ENCODE measurements at regions not wholly inside any gene's neighbourhood (a gene's known extent, or its start where the extent isn't known, plus 50 kb on each side); places are given as distances from the start of the nearest gene placed in this dataset.
"Not testable (repeated sequence)": the region's sequence is repeated elsewhere in the genome, so short reads cannot be mapped to it uniquely, and the experiment has no call there.

DNA sequence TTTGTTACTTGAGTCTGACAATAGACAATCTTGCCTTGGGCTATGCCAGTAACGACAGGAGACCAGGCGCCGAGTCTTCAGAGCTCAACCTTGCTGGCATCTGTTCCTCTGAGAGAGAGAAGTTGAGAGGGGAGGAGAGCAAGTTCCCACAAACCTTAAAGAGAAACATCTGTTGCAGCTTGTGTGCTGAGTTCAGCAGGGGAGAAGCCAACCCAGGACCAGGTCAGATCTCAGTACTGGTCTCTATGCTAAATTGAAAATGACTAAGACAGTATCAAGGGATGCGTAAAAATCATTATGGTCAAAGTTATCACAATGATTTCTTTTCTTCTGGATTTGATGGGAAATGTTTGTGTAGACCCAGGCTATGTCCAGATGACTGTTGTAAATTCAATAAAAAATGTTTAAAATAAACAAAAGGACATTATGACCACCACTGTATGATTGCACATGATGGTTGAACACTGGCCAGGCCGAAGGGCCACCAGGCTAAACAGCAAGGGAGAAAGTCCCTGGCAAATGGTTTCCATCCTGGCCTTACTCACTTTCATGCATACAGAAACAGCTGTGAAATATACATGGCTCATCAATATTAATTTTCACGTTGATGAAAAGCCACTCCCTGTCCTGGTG lies 100.3 kb upstream of the PMAIP1 start:
- DNase-seq = no peak

DNA sequence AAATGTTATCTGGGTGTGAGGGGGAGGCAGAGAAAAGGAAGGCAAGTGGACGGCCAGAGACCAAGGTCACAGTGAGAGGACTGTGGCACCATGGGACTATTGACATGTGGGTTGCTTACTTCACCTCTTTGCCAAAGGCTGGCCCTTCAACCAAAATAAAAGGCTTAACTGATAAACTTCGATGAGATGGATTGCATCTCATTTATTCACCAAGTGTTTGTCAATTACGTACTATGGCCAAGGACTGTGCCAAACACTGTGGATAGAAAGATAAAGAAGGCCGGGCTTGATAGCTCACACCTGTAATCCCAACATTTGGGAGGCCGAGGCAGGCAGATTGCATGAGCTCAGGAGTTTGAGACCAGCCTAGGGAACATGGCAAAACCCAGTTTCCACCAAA lies 98.7 kb upstream of the CCBE1 start:
- no peak for DNase-seq

DNA sequence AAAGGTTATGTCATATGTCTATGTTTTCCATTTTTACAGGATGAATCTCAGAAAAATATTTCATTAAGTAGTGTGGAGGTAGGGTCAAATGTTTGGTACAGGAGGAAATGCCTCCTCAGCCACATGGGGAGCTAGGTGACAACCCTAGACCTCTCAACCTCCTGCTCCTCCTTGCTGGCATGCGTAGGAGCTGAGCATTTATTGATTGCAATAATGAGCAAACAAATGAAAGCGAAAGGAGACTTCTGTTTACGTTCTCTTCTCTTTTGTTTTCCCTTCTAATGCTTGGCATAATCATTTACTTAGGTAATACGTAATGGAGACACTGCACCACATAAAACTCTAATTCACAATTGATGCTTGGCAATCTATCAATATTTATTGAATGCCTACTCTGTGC lies 95.1 kb upstream of the CCBE1 start:
- no peak for DNase-seq

DNA sequence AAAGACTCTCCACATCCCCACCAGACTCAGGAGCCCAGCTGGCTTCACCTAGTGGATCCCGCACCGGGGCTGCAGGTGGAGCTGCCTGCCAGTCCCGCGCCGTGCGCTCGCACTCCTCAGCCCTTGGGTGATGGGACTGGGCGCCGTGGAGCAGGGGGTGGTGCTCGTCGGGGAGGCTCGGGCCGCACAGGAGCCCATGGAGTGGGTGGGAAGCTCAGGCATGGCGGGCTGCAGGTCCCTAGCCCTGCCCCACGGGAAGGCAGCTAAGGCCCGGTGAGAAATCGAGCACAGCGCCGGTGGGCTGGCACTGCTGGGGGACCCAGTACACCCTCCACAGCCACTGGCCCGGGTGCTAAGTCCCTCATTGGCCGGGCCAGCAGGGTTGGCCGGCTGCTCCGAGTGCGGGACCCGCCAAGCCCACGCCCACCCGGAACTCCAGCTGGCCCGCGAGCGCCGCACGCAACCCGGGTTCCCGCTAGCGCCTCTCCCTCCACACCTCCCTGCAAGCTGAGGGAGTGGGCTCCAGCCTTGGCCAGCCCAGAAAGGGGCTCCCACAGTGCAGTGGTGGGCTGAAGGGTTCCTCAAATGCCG lies 93.2 kb upstream of the CCBE1 start:
- DNase-seq = not testable (repeated sequence)

DNA sequence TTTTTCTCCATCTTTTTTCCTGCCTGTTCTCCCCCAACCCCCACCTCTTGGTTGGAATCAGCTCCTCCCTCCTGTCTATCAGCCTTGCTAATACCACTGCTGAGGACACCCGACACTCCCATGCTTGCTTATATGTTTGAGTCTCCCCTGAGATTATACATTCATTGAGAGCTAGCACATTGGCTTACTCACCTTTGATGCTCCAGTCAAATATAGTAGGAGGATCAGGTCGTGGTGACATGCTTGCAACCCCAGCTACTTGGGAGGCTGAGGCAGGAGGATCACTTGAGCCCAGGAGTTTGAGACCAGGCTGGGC lies 91.5 kb upstream of the CCBE1 start:
- no peak for DNase-seq

DNA sequence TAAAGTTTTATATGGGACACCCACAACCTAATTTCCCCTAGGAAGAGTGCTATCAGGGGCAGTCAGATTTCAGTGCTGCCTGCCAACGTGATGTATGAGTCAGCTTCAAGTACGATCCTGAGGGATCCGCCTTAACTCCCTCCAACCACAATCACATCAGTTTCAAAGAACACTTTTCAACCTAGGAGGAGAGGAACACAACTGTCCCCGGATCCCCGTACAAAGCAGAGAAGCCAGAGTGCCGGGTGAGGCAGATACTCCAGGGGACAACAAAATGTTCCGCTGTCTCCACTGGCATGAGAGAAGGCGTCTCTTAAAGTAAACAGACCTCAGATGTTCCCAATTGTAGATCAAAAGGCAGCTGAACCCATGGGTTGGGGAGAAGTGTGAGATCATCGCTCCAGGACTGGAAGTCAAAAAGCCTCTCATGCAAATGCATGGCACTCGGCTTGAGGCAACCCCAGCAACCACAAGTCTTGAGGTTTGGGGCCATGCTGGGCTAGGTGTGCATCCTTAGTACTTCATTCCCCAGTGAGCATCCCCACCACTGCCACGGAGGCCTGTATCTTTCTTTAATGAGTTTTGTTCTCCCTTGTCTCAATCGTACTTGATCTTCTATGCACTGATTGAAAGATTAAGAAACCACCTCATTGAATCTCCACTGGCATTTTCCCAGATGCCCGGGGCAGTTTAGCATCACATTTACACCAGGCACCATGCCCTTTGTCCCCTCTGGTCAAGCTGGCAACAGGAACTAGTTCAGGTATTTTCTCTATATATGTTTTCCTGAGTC lies 91.0 kb upstream of the CCBE1 start:
- DNase-seq = no peak

DNA sequence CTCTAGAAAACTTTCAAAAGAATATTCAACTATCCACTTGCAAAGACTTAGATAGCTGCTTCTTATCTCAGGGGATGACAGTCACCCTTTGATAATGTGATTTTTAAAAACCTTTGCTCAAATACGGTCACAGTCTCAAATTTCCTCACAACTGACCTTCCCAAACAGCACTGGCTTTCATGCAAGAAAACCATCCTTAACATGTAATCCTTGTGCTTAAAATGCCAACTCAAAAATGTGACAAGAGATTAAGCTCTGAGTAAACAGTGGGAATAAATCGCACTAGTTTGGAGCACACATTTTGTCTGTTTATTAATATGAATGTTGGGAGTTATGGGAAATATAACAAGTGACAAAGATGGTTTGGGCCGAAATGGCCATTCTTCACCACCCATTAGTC lies 87.5 kb upstream of the CCBE1 start:
- DNase-seq = no peak

DNA sequence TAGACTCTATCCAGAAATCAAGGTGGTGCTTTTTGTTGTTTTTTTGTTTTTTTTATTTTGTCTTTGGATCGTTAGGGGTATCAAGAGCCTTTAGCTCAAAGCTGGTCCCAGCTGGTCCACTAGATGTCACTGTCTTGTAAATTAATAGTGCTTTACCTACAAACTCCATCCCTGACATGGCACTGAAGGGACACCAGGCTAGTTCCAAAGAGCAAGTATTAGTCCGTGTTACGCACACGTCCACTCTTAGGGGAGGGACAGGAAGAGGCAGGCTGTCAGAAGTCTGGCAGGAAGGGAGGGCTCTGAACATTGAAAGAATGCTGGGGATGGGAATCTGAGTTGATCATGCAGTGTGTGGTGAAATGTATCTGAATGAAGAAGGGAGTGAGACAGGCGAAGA lies 85.9 kb upstream of the CCBE1 start:
- DNase-seq = peak; percentile 10

DNA sequence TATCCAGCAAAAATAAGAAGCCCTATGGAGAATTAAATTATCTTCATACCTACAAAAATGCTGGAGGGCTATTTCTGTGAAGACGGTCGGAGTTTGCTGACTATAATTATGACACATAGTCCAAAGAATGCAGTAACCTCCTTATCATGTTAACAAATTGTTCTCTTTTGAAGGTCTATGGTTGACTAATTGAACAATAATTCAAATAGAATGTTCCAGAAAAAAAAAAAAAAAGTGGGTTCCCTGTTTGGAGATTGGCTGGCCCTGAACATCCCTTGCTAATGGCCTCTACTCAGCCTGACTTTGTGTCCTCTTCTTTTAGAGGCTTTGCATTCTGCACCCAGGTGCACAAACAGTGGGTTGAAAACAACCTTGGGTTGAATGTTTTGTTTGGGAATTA lies 82.8 kb upstream of the CCBE1 start:
- DNase-seq = no peak

DNA sequence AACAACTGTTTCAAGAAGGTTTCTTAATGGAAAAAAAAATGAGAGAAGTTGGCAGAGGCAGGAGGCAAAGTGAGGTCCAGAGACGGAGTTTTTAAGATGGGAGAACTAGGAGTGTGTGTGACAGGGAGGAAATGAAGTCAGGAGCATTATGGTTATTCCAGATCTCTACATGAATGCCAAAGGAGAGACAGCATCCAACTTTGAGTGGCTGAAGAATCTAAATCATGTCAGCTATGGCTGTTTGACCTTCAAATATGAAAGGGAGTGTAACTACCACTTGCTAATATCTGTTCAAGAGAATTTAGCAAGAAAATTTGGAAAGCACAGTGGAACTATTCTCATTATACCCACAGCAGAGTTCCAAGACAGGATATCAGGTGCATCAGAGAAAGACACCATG lies 81.2 kb upstream of the CCBE1 start:
- no peak for DNase-seq

DNA sequence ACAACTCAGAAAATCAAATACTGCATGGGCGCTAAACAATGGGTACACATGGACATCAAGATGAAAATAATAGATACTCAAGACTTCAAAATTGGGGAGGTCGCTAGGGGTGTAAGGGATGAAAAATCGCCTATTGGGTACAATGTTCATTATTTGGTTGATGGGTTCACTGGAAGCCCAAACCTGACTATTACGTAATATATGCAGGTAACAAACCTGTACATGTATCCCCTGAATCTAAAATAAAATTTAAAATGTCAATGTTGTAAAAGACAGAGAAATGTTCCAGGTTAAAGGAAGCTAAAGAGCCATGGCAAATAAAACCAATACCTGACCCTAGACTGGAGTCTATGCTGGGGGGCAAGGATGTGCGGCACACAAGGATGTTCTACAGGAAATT lies 80.4 kb upstream of the CCBE1 start:
- DNase-seq = no peak

DNA sequence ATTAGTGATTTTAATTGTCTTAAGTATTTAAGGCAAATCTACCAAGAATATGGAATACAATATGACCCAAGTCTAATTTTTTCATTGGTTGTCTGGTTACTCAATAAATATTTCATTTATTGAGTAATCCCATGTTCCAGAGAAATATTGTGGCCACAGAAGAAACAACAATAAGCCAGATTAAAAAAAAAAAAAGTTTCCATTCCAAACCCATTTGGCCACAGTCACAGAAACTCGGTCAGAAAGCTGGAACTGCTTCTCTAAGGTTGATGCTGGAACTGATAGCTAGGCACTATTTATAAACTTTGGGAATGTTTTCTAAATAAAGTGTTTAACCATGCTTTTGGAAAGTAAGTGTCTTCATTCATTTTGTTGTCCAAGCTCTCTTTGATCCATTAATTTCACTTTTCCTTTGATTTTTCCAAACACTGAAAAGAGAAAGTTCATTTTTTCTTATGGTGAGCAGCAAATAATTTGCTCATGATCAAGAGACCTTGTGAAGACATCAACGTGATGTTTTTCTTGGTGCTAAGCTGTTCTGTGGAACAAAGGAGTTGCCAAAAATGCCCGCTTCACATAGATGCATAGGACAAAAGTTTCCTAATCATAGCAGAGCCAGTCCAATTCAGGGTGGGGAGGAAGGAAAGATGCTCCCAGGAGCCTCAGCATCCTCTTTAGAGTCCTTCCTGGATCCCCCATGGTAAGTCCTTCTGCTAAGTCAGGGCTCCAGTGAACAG lies 72.1 kb upstream of the CCBE1 start:
- DNase-seq = no peak

DNA sequence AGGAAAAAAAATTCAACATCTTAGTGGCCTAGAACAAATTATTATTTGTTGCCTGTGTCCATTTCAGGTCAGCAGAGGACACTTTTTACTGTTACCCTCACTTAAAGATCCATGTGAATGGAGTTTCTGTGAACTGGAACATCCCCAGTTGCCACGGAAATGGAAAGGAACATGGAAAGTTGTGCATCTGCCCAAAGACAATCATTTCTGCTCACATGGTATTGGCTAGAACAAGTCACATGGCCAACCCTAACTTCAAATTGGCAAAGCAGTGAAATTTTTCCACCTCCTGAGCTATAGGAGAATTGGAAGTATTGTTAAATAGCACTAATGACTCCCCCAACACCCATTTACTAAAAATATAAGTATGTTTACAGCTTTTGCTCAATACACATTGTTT lies 71.2 kb upstream of the CCBE1 start:
- no peak for DNase-seq

DNA sequence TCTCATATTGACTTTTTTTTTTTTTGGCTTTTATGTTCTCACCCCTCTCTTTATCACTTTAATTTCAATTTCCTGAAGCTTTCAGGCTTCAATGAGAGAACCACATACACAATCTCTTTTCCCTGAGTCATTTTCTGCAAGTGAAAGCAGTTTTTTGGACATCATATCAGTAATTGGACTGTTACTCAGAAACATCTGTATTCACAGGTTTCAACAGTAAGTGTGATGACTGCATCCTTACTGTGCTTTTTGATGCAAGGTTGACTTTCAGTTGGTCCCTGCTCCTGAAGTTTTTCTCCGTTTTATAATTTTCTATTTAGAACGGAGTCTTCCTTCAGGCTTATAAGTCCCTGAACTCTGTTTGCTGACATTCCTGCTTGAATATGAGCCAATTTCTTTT lies 70.5 kb upstream of the CCBE1 start:
- no peak for DNase-seq

DNA sequence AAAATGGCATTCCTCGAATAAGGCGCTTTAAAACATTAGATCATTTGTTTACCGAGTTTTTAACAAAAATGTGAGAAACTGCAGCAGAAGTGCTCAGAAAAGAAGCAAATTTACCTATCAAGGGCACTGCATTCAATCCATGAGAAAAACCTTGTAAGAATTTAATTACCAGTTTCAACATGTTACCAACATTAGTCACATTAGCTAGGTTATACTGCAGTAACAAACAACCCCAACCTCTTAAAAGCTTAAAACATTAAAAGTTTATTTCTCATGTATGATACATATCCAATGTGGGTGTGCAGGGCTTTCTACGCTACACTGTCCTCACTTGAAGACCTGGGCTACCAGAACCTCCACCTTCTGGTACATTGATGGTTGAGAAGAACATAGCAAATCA lies 68.1 kb upstream of the CCBE1 start:
- no peak for DNase-seq

DNA sequence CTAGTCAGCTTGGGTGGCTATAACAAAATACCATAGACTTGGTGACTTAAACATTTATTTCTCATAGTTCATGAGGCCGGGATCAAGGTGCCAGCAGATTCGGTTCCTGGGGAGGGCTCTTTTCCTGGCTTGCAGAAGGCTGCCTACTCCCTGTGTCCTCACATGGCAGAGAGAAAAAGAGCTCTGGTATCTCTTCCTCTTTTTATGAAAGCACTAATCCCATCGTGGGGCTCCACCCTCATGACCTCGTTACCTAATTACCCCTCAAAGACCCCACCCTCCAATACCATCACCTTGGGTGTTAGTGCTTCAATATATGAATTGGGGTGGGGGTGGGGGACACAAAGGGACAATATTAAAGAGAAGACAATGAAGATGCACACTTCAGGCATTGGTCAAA lies 67.1 kb upstream of the CCBE1 start:
- no peak for DNase-seq

DNA sequence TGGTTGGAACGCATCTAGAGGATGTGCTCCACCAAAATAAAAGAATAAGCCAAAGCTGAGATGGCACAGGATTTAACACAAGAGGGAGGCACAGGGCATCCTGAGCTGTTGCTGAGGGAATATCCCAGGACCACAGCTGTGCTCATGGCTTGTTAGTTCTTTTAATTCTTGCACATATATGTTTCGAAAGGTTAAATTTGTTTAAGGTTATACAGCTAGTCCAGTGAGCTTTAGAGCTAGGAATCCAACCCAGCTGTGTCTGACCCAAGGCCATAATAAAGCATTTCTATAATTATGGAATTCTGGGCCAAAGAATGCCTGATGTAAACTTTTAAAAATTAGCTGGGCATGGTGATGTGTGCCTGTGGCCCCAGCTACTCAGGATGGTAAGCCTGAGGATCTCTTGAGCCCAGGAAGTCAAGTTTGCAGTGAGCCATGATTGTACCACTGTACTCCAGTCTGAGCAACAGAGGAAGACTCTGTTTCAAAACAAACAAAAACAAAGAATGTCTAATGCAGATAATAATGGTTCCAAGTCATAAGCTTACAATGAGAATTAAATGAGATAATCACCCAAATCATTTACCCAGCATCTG lies 66.4 kb upstream of the CCBE1 start:
- no peak for DNase-seq

DNA sequence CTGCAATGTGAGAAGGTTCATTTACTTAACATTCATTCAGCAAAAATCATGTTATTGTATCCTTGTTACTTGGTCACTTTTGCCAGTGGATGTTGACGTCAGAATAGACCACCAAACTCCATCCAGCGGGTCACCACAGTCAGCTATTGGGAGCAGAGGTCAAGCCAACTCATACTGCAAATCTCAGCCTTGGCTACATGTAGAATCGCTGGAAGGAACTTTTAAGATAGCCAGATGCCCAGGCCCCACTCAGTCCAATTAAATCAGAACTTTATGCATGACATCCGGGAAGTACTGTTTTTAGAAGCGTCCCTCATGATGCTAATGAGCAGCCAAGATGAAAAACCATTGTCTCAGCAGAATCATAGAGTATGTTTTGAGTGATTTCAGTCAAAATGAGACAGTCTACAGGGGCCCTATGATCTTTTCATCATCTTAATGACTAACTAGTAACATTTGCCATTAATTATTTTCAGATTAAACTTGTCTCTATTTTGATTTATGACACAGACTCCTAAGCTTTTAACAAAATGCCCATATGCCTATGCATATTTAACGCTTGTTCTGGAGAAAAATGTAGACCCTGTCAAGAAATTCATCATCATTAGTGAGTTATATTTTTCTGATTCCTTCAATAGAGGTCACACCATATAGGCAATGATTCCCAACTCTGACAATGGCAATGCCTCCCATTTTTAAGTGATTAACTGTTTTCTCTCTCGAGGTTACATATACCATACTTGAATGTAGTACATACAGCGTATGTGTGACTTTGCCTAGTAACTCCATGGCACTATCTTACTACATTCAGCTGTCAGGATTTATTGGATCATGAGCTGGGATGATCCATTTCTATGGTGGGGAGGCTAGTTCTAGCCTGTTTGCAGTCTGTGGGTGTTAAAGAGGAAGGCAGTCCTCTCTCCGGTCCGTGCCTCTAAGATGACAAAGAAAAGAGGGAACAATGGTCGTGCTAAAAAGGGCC lies 63.7 kb upstream of the CCBE1 start:
- DNase-seq = no peak

DNA sequence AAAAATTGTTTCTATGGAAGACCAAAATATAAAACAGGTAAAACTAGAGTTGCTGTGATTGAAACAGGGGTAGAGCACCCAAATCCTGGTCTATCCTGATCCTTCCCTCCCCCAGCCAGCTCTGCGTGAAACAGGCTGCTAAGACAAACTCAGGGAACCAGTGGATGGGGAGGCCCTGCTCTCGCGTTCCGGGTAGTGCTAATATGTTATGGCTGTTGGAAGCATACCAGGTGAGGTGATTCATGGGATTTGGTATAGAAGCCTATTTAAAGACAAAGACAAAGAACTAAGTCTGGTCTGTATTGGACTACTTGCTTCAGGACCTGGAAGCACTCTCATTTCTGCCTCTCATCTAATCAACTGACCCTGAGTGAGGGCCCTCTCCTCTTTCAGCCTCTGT lies 63.0 kb upstream of the CCBE1 start:
- no peak for DNase-seq

DNA sequence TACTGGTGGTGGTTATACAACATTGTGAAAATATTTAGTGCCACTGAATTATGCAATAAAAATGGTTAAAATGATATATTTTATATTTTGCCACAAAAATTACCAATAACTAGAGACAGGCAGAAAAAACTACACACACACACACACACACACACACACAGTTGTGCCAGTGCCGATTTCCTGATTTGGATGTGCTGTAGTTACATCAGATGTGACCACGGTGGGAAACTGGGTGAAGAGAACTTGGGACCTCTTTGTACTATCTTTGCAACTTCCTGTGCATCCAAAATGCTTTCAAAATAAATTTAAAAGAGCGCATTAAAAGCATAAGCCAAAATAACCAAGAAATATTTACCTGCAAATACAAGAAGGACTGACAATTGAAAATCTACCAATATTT lies 61.6 kb upstream of the CCBE1 start:
- no peak for DNase-seq

DNA sequence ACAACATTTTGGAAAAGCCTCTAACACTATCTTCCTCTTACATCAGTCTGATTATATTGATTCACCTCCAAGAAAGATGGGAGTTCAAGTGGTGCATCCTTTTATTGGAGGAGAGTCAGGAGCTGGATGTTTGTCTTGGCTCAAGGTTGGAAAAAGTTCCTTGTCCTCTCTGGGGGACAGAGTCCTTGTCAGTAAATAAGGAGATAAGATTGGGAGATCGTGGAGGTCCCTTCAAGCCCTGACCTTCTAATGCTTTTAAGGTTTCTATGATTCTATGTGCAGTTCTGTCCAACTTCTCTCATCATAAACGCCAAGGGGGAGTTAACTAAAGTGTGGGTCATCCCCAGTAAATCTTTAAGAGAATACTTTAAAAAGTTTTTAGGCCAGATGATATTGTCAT lies 60.9 kb upstream of the CCBE1 start:
- DNase-seq = no peak

DNA sequence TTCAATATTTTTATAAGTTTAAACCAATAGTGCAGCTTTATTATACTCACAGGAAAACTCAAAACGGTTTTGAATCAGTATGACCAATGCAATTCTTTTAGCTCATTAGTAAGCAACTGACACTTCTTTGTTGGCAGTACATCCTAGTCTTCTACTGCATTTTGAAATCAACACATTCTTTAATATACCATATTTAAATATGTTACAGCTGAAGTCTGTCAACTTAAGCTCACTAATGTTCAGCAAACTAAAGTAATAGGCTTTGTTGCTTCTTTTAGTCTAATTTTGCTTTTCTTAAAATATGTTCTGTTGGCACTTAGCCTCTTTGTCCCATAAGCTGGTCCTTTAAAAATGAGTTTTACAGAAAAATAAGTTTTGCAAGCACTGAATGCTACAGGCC lies 55.4 kb upstream of the CCBE1 start:
- no peak for DNase-seq

Measured in CD4-positive, alpha-beta T cell treated with Interleukin-12 subunit alpha and Interleukin-12 subunit beta, for 1 hour (primary cell).